BLaER1 treated with 17β-estradiol and CSF1 and Interleukin-3, amounts not matched to agents 10 nM and 100 nM (cell line): ENCODE measurements at regions not wholly inside any gene's neighbourhood (a gene's known extent, or its start where the extent isn't known, plus 50 kb on each side); places are given as distances from the start of the nearest gene placed in this dataset.

Experiments used
- H3K27ac ChIP-seq, 11 experiments: shearing (Covaris generic); formaldehyde crosslinking; 2 replicates each; pipeline ENCODE4 v1.8.1; 2022
- H3K27me3 ChIP-seq, 11 experiments: shearing (Covaris generic); formaldehyde crosslinking; 2 replicates each; pipeline ENCODE4 v1.8.1; 2022
- H3K36me3 ChIP-seq, 11 experiments: shearing (Covaris generic); formaldehyde crosslinking; 2 replicates each; pipeline ENCODE4 v1.8.1; 2022
- H3K4me1 ChIP-seq, 10 experiments: shearing (Covaris generic); formaldehyde crosslinking; 2 replicates each; pipeline ENCODE4 v1.8.1; 2022
- H3K4me2 ChIP-seq, 11 experiments: shearing (Covaris generic); formaldehyde crosslinking; 2 replicates each; pipeline ENCODE4 v1.8.1; 2022
- H3K4me3 ChIP-seq, 10 experiments: shearing (Covaris generic); formaldehyde crosslinking; 2 replicates each; pipeline ENCODE4 v1.8.1; 2022
- H3K9ac ChIP-seq, 11 experiments: shearing (Covaris generic); formaldehyde crosslinking; 2 replicates each; pipeline ENCODE4 v1.8.1; 2022
- H3K9me3 ChIP-seq, 11 experiments: shearing (Covaris generic); formaldehyde crosslinking; replicated peaks in 1 of 11; 2 replicates each; pipeline ENCODE4 v1.8.1; 2022
- H4K20me1 ChIP-seq, 11 experiments: shearing (Covaris generic); formaldehyde crosslinking; 2 replicates each; pipeline ENCODE4 v1.8.1; 2022
- Cebpa-rat ChIP-seq, 11 experiments: shearing (Covaris generic); IDR thresholded peaks; 2 replicates each; pipeline ENCODE4 v1.8.1; 2022

DNA sequence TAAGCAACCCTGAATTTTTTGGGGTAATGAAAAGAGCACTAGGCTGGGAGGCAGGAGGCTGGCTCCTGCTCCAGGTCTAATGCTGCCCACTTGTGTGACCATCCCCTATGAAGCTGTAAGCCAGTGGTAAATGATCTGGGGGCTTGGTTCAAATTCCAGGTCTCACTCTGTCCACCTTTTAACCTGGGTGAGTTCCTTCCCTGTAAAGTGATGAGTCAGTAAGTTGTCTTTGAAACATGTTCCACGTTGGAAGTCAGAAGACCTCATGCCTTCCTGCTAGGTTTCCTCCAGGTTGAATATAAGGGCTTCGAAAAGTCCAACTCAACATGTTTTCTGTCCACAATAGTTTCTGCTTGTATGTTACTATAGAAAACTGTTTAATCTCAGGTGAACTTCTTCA, 160.9 kb upstream of the MYT1L start:
- Histone ChIP-seq H4K20me1 (no peaks in the 10 kb centered on the region), H3K27ac (no peak overlapping the region), H3K36me3 (no peaks in the 10 kb centered on the region), H3K9me3 (no peaks in the 10 kb centered on the region), H3K4me3 (no peak overlapping the region), H3K4me2 (no peak overlapping the region), H3K27me3 (no peaks in the 10 kb centered on the region), H3K9ac (no peak overlapping the region), H3K4me1 (no peaks in the 10 kb centered on the region)
- no peak for TF ChIP-seq Cebpa-rat (IDR thresholded peaks at IDR 0.05)

- no peak for TF ChIP-seq Cebpa-rat (IDR thresholded peaks at IDR 0.05)
Measured at GRCh38 chr2:2484301-2484700, 153.2 kb upstream of the MYT1L start.

DNA sequence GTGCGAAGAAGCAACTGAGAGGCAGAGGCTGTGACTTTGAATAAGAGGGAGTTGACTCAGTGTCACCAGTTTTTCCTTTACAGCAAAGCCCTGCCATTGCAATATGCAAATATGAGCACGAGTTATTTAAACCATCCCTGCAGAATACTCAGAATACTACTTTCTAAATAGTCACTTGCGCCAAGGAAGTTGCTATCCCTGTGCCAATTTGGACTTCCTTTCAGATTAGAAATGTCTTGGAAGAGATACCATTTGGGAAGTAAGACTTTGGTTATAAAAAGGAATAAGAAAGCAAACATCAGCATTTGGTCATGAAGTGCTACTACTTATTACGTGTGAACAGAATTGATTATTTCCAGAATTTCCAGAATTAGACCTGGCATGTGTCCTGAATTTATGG, 151.8 kb upstream of the MYT1L start:
- H3K9ac ChIP-seq: no peak overlapping the region
- H4K20me1 ChIP-seq: no peaks in the 10 kb centered on the region
- peaks cover 0 to 9% (median 0%) of the 10 kb centered on the region in 11 experiments; a peak in 3 of 22 replicates for H3K9me3 ChIP-seq
- no peak overlapping the region for H3K27ac ChIP-seq
- no peaks in the 10 kb centered on the region for H3K36me3 ChIP-seq
- no peak for TF ChIP-seq Cebpa-rat (IDR thresholded peaks at IDR 0.05)
- H3K27me3 ChIP-seq: no peaks in the 10 kb centered on the region
- no peak overlapping the region for H3K4me2 ChIP-seq
- H3K4me3 ChIP-seq: no peak overlapping the region
- peaks cover 0 to 8% (median 0%) of the 10 kb centered on the region in 10 experiments; a peak in 3 of 20 replicates for H3K4me1 ChIP-seq

More at GRCh38 chr2:2484301-2484700, 153.2 kb upstream of the MYT1L start:
- Histone ChIP-seq H3K9ac (no peak overlapping the region), H3K27me3 (no peaks in the 10 kb centered on the region), H3K36me3 (no peaks in the 10 kb centered on the region), H3K4me1 (peaks cover 0 to 6% (median 0%) of the 10 kb centered on the region in 10 experiments; a peak in 1 of 20 replicates), H4K20me1 (no peaks in the 10 kb centered on the region), H3K9me3 (peaks cover 0 to 9% (median 0%) of the 10 kb centered on the region in 11 experiments; a peak in 3 of 22 replicates), H3K4me3 (no peak overlapping the region), H3K27ac (no peak overlapping the region), H3K4me2 (no peak overlapping the region)

- Histone ChIP-seq H3K36me3 (no peaks in the 10 kb centered on the region), H3K4me2 (no peak overlapping the region)
- TF ChIP-seq Cebpa-rat (IDR thresholded peaks at IDR 0.05): no peak
Measured at GRCh38 chr2:2472881-2473280, 141.8 kb upstream of the MYT1L start.

GRCh38 chr2:2472044-2472443, 141.0 kb upstream of the MYT1L start:
- no peak overlapping the region for H3K27ac ChIP-seq
- H3K27me3 ChIP-seq: no peaks in the 10 kb centered on the region
- TF ChIP-seq Cebpa-rat (IDR thresholded peaks at IDR 0.05): no peak
- H4K20me1 ChIP-seq: no peaks in the 10 kb centered on the region
- no peak overlapping the region for H3K4me3 ChIP-seq
- no peak overlapping the region for H3K4me2 ChIP-seq
- 0 out of 20 replicates have a peak, but pooled peaks cover 0 to 3% (median 0%) of the 10 kb centered on the region in 10 experiments for H3K4me1 ChIP-seq
- H3K36me3 ChIP-seq: no peaks in the 10 kb centered on the region
- no peak overlapping the region for H3K9ac ChIP-seq
- H3K9me3 ChIP-seq: no peaks in the 10 kb centered on the region

More at GRCh38 chr2:2472881-2473280, 141.8 kb upstream of the MYT1L start:
- Histone ChIP-seq H3K9ac (no peak overlapping the region), H4K20me1 (no peaks in the 10 kb centered on the region), H3K27me3 (no peaks in the 10 kb centered on the region), H3K9me3 (no peaks in the 10 kb centered on the region), H3K4me3 (no peak overlapping the region), H3K4me1 (0 out of 20 replicates have a peak, but pooled peaks cover 0 to 3% (median 0%) of the 10 kb centered on the region in 10 experiments), H3K27ac (no peak overlapping the region)

DNA sequence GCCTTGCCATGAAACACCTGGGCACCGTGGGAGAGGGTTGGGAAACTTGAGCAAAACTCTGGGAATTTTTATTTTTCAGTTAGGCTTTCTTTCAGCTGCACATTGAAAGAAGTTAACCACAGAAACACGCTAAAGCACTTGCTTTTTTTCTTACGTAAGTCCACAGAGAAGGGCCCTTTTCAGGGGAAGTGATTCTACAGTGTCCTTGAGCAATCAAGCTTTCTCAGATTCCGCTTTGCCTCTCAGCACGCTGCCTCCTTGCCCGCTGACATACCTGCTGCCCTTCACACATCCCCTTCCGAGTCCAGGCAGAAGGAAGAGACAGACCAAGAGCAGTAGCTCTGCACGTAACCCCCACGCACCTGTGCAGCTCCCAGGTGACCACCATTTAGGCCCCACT, 135.5 kb upstream of the MYT1L start:
- no peak overlapping the region for H3K27ac ChIP-seq
- TF ChIP-seq Cebpa-rat (IDR thresholded peaks at IDR 0.05): no peak
- H3K4me2 ChIP-seq: no peak overlapping the region
- no peaks in the 10 kb centered on the region for H4K20me1 ChIP-seq
- H3K9me3 ChIP-seq: no peaks in the 10 kb centered on the region
- H3K9ac ChIP-seq: no peak overlapping the region
- no peaks in the 10 kb centered on the region for H3K36me3 ChIP-seq
- H3K4me3 ChIP-seq: no peak overlapping the region
- H3K4me1 ChIP-seq: 0 out of 20 replicates have a peak, but pooled peaks cover 0 to 3% (median 0%) of the 10 kb centered on the region in 10 experiments
- H3K27me3 ChIP-seq: no peaks in the 10 kb centered on the region

- no peak overlapping the region for H3K9ac ChIP-seq
- no peaks in the 10 kb centered on the region for H4K20me1 ChIP-seq
- H3K4me1 ChIP-seq: 0 out of 20 replicates have a peak, but pooled peaks cover 0 to 3% (median 0%) of the 10 kb centered on the region in 10 experiments
- TF ChIP-seq Cebpa-rat (IDR thresholded peaks at IDR 0.05): no peak
- H3K36me3 ChIP-seq: no peaks in the 10 kb centered on the region
- H3K27me3 ChIP-seq: no peaks in the 10 kb centered on the region
- H3K27ac ChIP-seq: no peak overlapping the region
- H3K9me3 ChIP-seq: no peaks in the 10 kb centered on the region
- no peak overlapping the region for H3K4me3 ChIP-seq
- no peak overlapping the region for H3K4me2 ChIP-seq
Measured at GRCh38 chr2:2464643-2465042, 133.6 kb upstream of the MYT1L start.

DNA sequence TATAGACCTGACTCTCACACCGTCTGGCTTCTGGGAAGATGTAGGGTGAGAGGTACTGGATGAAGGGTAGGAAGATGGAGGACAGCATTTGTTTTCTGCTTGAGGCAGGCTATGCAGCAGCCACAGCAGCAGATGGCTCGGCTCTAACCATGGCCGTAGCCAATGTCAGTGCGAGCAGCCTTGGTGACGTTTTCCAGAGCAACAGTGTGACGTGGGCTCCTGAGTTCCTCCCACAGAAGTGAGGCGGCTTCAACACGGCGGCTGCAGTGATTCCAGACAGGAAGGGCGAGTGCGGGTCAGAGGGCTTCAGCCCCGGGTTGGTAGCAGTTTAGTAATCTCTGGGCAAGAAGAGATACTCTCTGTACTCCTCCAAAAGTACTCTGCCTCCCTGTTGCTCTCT, 133.0 kb upstream of the MYT1L start:
- Histone ChIP-seq H3K4me2 (no peak overlapping the region), H3K27ac (no peak overlapping the region), H3K27me3 (no peaks in the 10 kb centered on the region), H4K20me1 (no peaks in the 10 kb centered on the region), H3K4me3 (no peak overlapping the region), H3K9ac (no peak overlapping the region), H3K4me1 (0 out of 20 replicates have a peak, but pooled peaks cover 0 to 3% (median 0%) of the 10 kb centered on the region in 10 experiments), H3K36me3 (no peaks in the 10 kb centered on the region), H3K9me3 (no peaks in the 10 kb centered on the region)
- TF ChIP-seq Cebpa-rat (IDR thresholded peaks at IDR 0.05): no peak

DNA sequence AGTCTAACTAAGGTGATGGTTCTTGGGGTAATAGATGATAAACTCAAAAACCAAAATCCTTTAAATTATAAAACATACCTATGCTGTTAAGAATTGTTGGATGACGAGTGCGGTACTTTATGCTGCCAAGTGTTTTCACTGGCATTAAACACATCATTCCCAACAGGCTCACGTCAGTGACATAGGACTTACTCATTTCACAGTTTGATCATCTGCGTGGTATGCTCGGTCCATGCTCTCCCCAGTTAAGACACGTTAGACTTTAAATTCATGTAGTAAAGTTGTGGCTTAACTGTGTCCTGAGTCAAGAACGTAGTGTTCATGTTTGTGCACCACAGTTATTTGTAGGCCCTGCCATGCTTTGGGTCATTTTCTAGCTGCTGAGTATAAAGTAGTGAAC, 125.6 kb upstream of the MYT1L start:
- no peaks in the 10 kb centered on the region for H4K20me1 ChIP-seq
- H3K27me3 ChIP-seq: no peaks in the 10 kb centered on the region
- no peak overlapping the region for H3K4me3 ChIP-seq
- H3K9ac ChIP-seq: no peak overlapping the region
- no peak overlapping the region for H3K4me2 ChIP-seq
- TF ChIP-seq Cebpa-rat (IDR thresholded peaks at IDR 0.05): no peak
- H3K4me1 ChIP-seq: no peaks in the 10 kb centered on the region
- peaks cover 0 to 3% (median 0%) of the 10 kb centered on the region in 11 experiments; a peak in 4 of 22 replicates for H3K9me3 ChIP-seq
- no peak overlapping the region for H3K27ac ChIP-seq
- no peaks in the 10 kb centered on the region for H3K36me3 ChIP-seq

- Histone ChIP-seq H3K4me2 (no peak overlapping the region), H3K36me3 (no peaks in the 10 kb centered on the region), H3K27me3 (no peaks in the 10 kb centered on the region), H3K27ac (no peak overlapping the region), H3K9ac (no peak overlapping the region), H3K4me1 (no peaks in the 10 kb centered on the region), H4K20me1 (no peaks in the 10 kb centered on the region), H3K9me3 (peaks cover 0 to 16% (median 5%) of the 10 kb centered on the region in 11 experiments; a peak in 6 of 22 replicates), H3K4me3 (no peak overlapping the region)
- TF ChIP-seq Cebpa-rat (IDR thresholded peaks at IDR 0.05): no peak
Measured at GRCh38 chr2:2455151-2455550, 124.1 kb upstream of the MYT1L start.
